IMR-90 (cell line): ENCODE measurements at regions not wholly inside any gene's neighbourhood (a gene's known extent, or its start where the extent isn't known, plus 50 kb on each side); places are given as distances from the start of the nearest gene placed in this dataset.

ENCODE experiments used
- ATAC-seq: fragments of 200-7000 bp; cut with Tn5 transposase; 2 replicates; pipeline ENCODE4 v1.9.1; 2020; ENCODE audit warnings: low read depth, mild to moderate bottlenecking, moderate library complexity
- BruUV-seq: library from RNA; stranded (reverse); fragments of 400-500 nt; replicated peaks from 2 replicates; lab custom pipeline; 2021; lab: Mats Ljungman, UMichigan
- CTCF ChIA-PET: fragments of 300-600 bp; formaldehyde crosslinking; extraction: SDS; loops from one replicate; lab custom pipeline; 2021; ENCODE audit warnings: antibody characterized with exemption; lab: Yijun Ruan, JAX
- POLR2A ChIA-PET: fragments of 300-600 bp; sonication (Branson Sonifier 250); formaldehyde crosslinking; loops from one replicate; lab custom pipeline; 2022; ENCODE audit warnings: antibody characterized with exemption; ENCODE audit not compliant: unreplicated experiment; lab: Charles Lee
- DNase-seq: peaks from one replicate; pipeline ENCODE4 v3.0.0; 2013
- H2AFZ ChIP-seq: replicated peaks from 2 replicates; pipeline ENCODE3; 2013; ENCODE audit warnings: low read length, mild to moderate bottlenecking; ENCODE audit not compliant: poor library complexity
- H2AK5ac ChIP-seq: 2 replicates; pipeline ENCODE4 v1.6.1; 2013; ENCODE audit warnings: low read depth, low read length, inconsistent platforms
- H2AK9ac ChIP-seq: replicated peaks from 2 replicates; pipeline ENCODE3; 2013; ENCODE audit warnings: mild to moderate bottlenecking, low read depth, low read length, moderate library complexity; ENCODE audit not compliant: poor library complexity
- H2BK120ac ChIP-seq: 2 replicates; pipeline ENCODE4 v1.6.1; 2013; ENCODE audit warnings: low read depth, low read length, inconsistent platforms
- H2BK15ac ChIP-seq: 3 replicates; pipeline ENCODE4 v1.6.1; 2013; ENCODE audit warnings: low read depth, low read length, inconsistent platforms
- H2BK20ac ChIP-seq: 2 replicates; pipeline ENCODE4 v1.6.1; 2013; ENCODE audit warnings: low read depth, mild to moderate bottlenecking, inconsistent platforms, low read length, moderate library complexity
- H2BK5ac ChIP-seq: 2 replicates; pipeline ENCODE4 v1.6.1; 2013; ENCODE audit warnings: mild to moderate bottlenecking, low read depth, low read length, inconsistent platforms; ENCODE audit not compliant: poor library complexity, severe bottlenecking
- H3K14ac ChIP-seq: replicated peaks from 2 replicates; pipeline ENCODE4 v1.6.1; 2013; ENCODE audit warnings: low read depth, low read length, inconsistent platforms
- H3K18ac ChIP-seq: 2 replicates; pipeline ENCODE4 v1.6.1; 2013; ENCODE audit warnings: low read depth, low read length, control low read depth
- H3K23ac ChIP-seq: 2 replicates; pipeline ENCODE4 v1.6.1; 2013; ENCODE audit warnings: low read depth, low read length, inconsistent platforms
- H3K27ac ChIP-seq: 2 replicates; pipeline ENCODE4 v1.5.1; 2013; ENCODE audit warnings: mild to moderate bottlenecking, control low read depth, low read length; ENCODE audit not compliant: insufficient read depth
- H3K27me3 ChIP-seq: 2 replicates; pipeline ENCODE4 v1.6.1; 2013; ENCODE audit warnings: low read length; ENCODE audit not compliant: control insufficient read depth, insufficient read depth
- H3K36me3 ChIP-seq: 2 replicates; pipeline ENCODE4 v1.6.1; 2013; ENCODE audit warnings: low read length, mixed read lengths; ENCODE audit not compliant: control insufficient read depth, insufficient read depth
- H3K4ac ChIP-seq: 2 replicates; pipeline ENCODE4 v1.6.1; 2013; ENCODE audit warnings: low read depth, low read length, inconsistent platforms
- H3K4me1 ChIP-seq: 2 replicates; pipeline ENCODE4 v1.6.1; 2013; ENCODE audit warnings: low read length, mixed read lengths; ENCODE audit not compliant: control insufficient read depth, insufficient read depth
- H3K4me2 ChIP-seq: 2 replicates; pipeline ENCODE4 v1.6.1; 2013; ENCODE audit warnings: low read depth, mild to moderate bottlenecking, control low read depth, low read length, moderate library complexity
- H3K4me3 ChIP-seq: 2 replicates; pipeline ENCODE4 v1.5.1; 2013; ENCODE audit warnings: low read depth, mild to moderate bottlenecking, control low read depth, low read length, moderate library complexity; ENCODE audit not compliant: insufficient read depth
- H3K56ac ChIP-seq: 2 replicates; pipeline ENCODE4 v1.6.1; 2013; ENCODE audit warnings: low read length, inconsistent platforms; ENCODE audit not compliant: insufficient read depth; ENCODE audit errors: extremely low read depth
- H3K79me1 ChIP-seq, 2 experiments: 2 replicates each; pipeline ENCODE4 v1.6.1; 2013; ENCODE audit warnings: low read length in 2 of 2, inconsistent platforms in 1 of 2, low read depth in 1 of 2
- H3K9ac ChIP-seq: 2 replicates; pipeline ENCODE4 v1.6.1; 2013; ENCODE audit warnings: low read depth, low read length, control low read depth
- H3K9me1 ChIP-seq: 2 replicates; pipeline ENCODE4 v1.6.1; 2013; ENCODE audit warnings: low read length, inconsistent platforms; ENCODE audit not compliant: insufficient read depth
- H3K9me3 ChIP-seq: 2 replicates; pipeline ENCODE4 v1.6.1; 2013; ENCODE audit warnings: low read length; ENCODE audit not compliant: control insufficient read depth, insufficient read depth
- H4K20me1 ChIP-seq: 2 replicates; pipeline ENCODE4 v1.6.1; 2013; ENCODE audit warnings: low read length, inconsistent platforms; ENCODE audit not compliant: insufficient read depth
- H4K5ac ChIP-seq: 2 replicates; pipeline ENCODE4 v1.6.1; 2013; ENCODE audit warnings: mild to moderate bottlenecking, low read depth, low read length, control low read depth
- H4K8ac ChIP-seq, 2 experiments: 2 replicates each; pipeline ENCODE4 v1.6.1; 2013; ENCODE audit warnings: low read depth in 2 of 2, low read length in 2 of 2, control low read depth in 1 of 2, inconsistent platforms in 1 of 2
- H4K91ac ChIP-seq: 2 replicates; pipeline ENCODE4 v1.6.1; 2013; ENCODE audit warnings: low read depth, low read length, inconsistent platforms; ENCODE audit not compliant: insufficient read depth
- BHLHE40 ChIP-seq: fragments of 150-350 bp; IDR thresholded peaks from 2 replicates; pipeline ENCODE4 v1.6.1; 2016; ENCODE audit warnings: mild to moderate bottlenecking, low read depth, low read length
- CEBPB ChIP-seq: IDR thresholded peaks from 2 replicates; pipeline ENCODE4 v1.6.1; 2012; ENCODE audit warnings: low read depth, low read length, improper control_type of control experiment
- CHD1 ChIP-seq: IDR thresholded peaks from 2 replicates; pipeline ENCODE4 v1.6.1; 2012; ENCODE audit warnings: low read depth, low read length, improper control_type of control experiment
- CTCF ChIP-seq: conservative IDR thresholded peaks from 2 replicates; pipeline ENCODE4 v1.5.1; 2012; ENCODE audit warnings: mild to moderate bottlenecking, low read depth, low read length, improper control_type of control experiment
- FOS ChIP-seq: fragments of 150-350 bp; IDR thresholded peaks from 2 replicates; pipeline ENCODE4 v1.6.1; 2016; ENCODE audit warnings: low read depth, low read length
- MAFK ChIP-seq: IDR thresholded peaks from 2 replicates; pipeline ENCODE4 v1.6.1; 2012; ENCODE audit warnings: low read depth, low read length, improper control_type of control experiment
- MAZ ChIP-seq: IDR thresholded peaks from 2 replicates; pipeline ENCODE4 v1.6.1; 2012; ENCODE audit warnings: low read depth, mild to moderate bottlenecking, low read length, improper control_type of control experiment, moderate library complexity, borderline replicate concordance
- MXI1 ChIP-seq: IDR thresholded peaks from 2 replicates; pipeline ENCODE4 v1.6.1; 2012; ENCODE audit warnings: low read depth, mild to moderate bottlenecking, low read length, moderate library complexity, borderline replicate concordance
- NFE2L2 ChIP-seq: fragments of 150-350 bp; IDR thresholded peaks from 2 replicates; pipeline ENCODE4 v1.6.1; 2016; ENCODE audit warnings: low read depth, mild to moderate bottlenecking, low read length
- POLR2A ChIP-seq: IDR thresholded peaks from 2 replicates; pipeline ENCODE4 v1.6.1; 2012; ENCODE audit warnings: mild to moderate bottlenecking, low read depth, low read length
- RAD21 ChIP-seq: IDR thresholded peaks from 2 replicates; pipeline ENCODE4 v1.6.1; 2012; ENCODE audit warnings: low read length, improper control_type of control experiment
- RCOR1 ChIP-seq: IDR thresholded peaks from 2 replicates; pipeline ENCODE4 v1.6.1; 2012; ENCODE audit warnings: mild to moderate bottlenecking, low read length, improper control_type of control experiment; ENCODE audit not compliant: insufficient replicate concordance
- RFX5 ChIP-seq: IDR thresholded peaks from 2 replicates; pipeline ENCODE4 v1.8.0; 2012; ENCODE audit warnings: low read depth, mild to moderate bottlenecking, low read length, moderate library complexity
- SMC3 ChIP-seq: fragments of 150-350 bp; IDR thresholded peaks from 2 replicates; pipeline ENCODE4 v1.6.1; 2016; ENCODE audit warnings: low read depth, mild to moderate bottlenecking, antibody characterized with exemption, low read length, moderate library complexity
- USF2 ChIP-seq: fragments of 150-350 bp; IDR thresholded peaks from 2 replicates; pipeline ENCODE4 v1.6.1; 2017; ENCODE audit warnings: mild to moderate bottlenecking, antibody characterized with exemption, low read length, low read depth
- WGBS, 2 experiments: methylation state at CpG; one replicate each; pipeline versions ENCODE4 v1.1.5 to v1.1.7; 2013; ENCODE audit warnings: missing lambda C conversion rate in 2 of 2; ENCODE audit not compliant: insufficient read length in 1 of 2; ENCODE audit errors: extremely low coverage in 2 of 2; 5-methylcytosine and 5-hydroxymethylcytosine counted together
- dilution Hi-C: fragments of 300-500 bp; cut with HindIII; formaldehyde crosslinking; loops from one replicate; pipeline ENCODE4 v1.14.3; 2018; ENCODE audit warnings: low sequenced_read_pairs; ENCODE audit not compliant: unreplicated experiment
- in situ Hi-C: fragments of 300-500 bp; cut with MboI; formaldehyde crosslinking; loops from 3 replicates; pipeline ENCODE4 v1.14.3; 2019; ENCODE audit warnings: low sequenced_read_pairs, inconsistent platforms, mixed read lengths
- intact Hi-C: fragments of 100-400 bp; cut with micrococcal nuclease; formaldehyde crosslinking; loops from 2 replicates; pipeline ENCODE4 v1.10.0; 2022
- TF ChIP-seq, protein P1 (sequence below): fragments of 150-350 bp; IDR thresholded peaks from 2 replicates; pipeline ENCODE4 v1.6.1; 2016; ENCODE audit warnings: low read depth, mild to moderate bottlenecking, low read length, moderate library complexity, borderline replicate concordance

DNA sequence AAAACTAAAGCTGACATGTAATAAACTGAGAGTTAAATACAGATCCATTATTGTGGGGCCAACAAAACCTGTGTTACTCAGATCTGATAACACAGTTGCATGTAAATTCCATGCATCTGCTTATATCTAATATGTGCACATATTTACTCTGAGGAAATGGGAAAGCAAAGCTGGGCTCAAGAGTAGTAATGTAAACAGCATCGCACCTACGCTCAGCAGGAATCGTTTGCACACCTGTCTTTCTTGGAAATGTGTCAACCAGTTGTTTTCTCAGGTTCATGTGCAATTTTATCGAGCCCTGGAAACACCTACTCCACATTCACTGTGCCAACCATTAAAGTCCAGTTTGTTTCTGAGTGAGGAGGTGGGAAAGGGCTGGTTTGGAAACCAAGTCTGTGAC lies 80.3 kb upstream of the CNKSR3 start:
- Histone ChIP-seq H4K91ac (no peak overlapping the region), H2BK5ac (no peak overlapping the region), H3K79me1 (no peaks in the 10 kb centered on the region), H2AFZ (no peak overlapping the region), H3K9me3 (no peaks in the 10 kb centered on the region), H2BK120ac (no peak overlapping the region), H2AK5ac (no peak overlapping the region), H3K27me3 (no peaks in the 10 kb centered on the region; the same call in 1 of the 2 replicates), H3K4me3 (no peak overlapping the region), H2AK9ac (no peak overlapping the region), H3K56ac (no peak overlapping the region), H3K9ac (no peak overlapping the region), H2BK20ac (no peak overlapping the region), H2BK15ac (no peak overlapping the region), H3K27ac (no peak overlapping the region), H3K4me1 (no peaks in the 10 kb centered on the region), H3K9me1 (no peaks in the 10 kb centered on the region), H4K5ac (no peak overlapping the region), H3K18ac (no peak overlapping the region), H4K20me1 (no peaks in the 10 kb centered on the region), H4K8ac (no peak overlapping the region), H3K4me2 (no peak overlapping the region), H3K4ac (no peak overlapping the region), H3K36me3 (no peaks in the 10 kb centered on the region), H3K23ac (no peak overlapping the region), H3K14ac (no peak overlapping the region)
- DNase-seq: no peak
- ChIA-PET CTCF (interaction anchor here (0.5 to 1.1 kb wide), 2 partner anchors 142 to 960 kb away, joined by 3 to 4 read pairs; no protein-coding TSS in a partner anchor), POLR2A (no interaction called here)
- dilution Hi-C loops: no loop called here
- intact Hi-C loops: no loop called here
- in situ Hi-C loops: no loop called here
- no peak for ATAC-seq
- TF ChIP-seq, protein P1, sequence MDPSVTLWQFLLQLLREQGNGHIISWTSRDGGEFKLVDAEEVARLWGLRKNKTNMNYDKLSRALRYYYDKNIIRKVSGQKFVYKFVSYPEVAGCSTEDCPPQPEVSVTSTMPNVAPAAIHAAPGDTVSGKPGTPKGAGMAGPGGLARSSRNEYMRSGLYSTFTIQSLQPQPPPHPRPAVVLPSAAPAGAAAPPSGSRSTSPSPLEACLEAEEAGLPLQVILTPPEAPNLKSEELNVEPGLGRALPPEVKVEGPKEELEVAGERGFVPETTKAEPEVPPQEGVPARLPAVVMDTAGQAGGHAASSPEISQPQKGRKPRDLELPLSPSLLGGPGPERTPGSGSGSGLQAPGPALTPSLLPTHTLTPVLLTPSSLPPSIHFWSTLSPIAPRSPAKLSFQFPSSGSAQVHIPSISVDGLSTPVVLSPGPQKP: no peak
- TF ChIP-seq MAFK (no peak), CEBPB (no peak), POLR2A (no peak), CHD1 (no peak), SMC3 (no peak), RAD21 (no peak), CTCF (no peak), RFX5 (no peak), BHLHE40 (no peak), USF2 (no peak), FOS (no peak), NFE2L2 (no peak), MXI1 (no peak), RCOR1 (no peak), MAZ (no peak)
- no CpG with 5 or more reads among the region's 4 CpGs for WGBS, 2 experiments
- BruUV-seq: no TSS peak
